H9 (cell line): ENCODE measurements at regions not wholly inside any gene's neighbourhood (a gene's known extent, or its start where the extent isn't known, plus 50 kb on each side); places are given as distances from the start of the nearest gene placed in this dataset.

Source experiments
- DNase-seq: peaks from one replicate; pipeline ENCODE4 v3.0.0-alpha.2; 2017
- H2AFZ ChIP-seq: one replicate; pipeline ENCODE4 v1.6.1; 2013; ENCODE audit warnings: mild to moderate bottlenecking, low read length, control low read depth, moderate library complexity
- H2AK5ac ChIP-seq: 2 replicates; pipeline ENCODE4 v1.6.1; 2013; ENCODE audit warnings: low read length, control low read depth, mixed read lengths; ENCODE audit not compliant: insufficient read length
- H2BK120ac ChIP-seq: one replicate; pipeline ENCODE4 v1.6.1; 2013; ENCODE audit warnings: low read depth, mild to moderate bottlenecking, low read length, control low read depth, inconsistent platforms; ENCODE audit not compliant: poor library complexity, severe bottlenecking
- H2BK12ac ChIP-seq: 2 replicates; pipeline ENCODE4 v1.6.1; 2013; ENCODE audit warnings: low read length, control low read depth, mixed read lengths, low read depth; ENCODE audit not compliant: insufficient read length
- H2BK15ac ChIP-seq: 2 replicates; pipeline ENCODE4 v1.6.1; 2013; ENCODE audit warnings: low read depth, low read length, control low read depth
- H2BK20ac ChIP-seq: one replicate; pipeline ENCODE4 v1.6.1; 2013; ENCODE audit warnings: low read depth, mild to moderate bottlenecking, low read length, control low read depth, inconsistent platforms; ENCODE audit not compliant: poor library complexity, severe bottlenecking
- H2BK5ac ChIP-seq: 2 replicates; pipeline ENCODE4 v1.6.1; 2013; ENCODE audit warnings: low read length, control low read depth, mixed read lengths; ENCODE audit not compliant: insufficient read length
- H3K14ac ChIP-seq: 2 replicates; pipeline ENCODE4 v1.6.1; 2013; ENCODE audit warnings: low read length, control low read depth; ENCODE audit not compliant: insufficient read depth
- H3K18ac ChIP-seq: 2 replicates; pipeline ENCODE4 v1.6.1; 2013; ENCODE audit warnings: low read depth, mild to moderate bottlenecking, mixed read lengths, low read length, control low read depth; ENCODE audit not compliant: insufficient read length
- H3K23ac ChIP-seq: 2 replicates; pipeline ENCODE4 v1.6.1; 2013; ENCODE audit warnings: low read length, control low read depth, mixed read lengths, low read depth; ENCODE audit not compliant: insufficient read length
- H3K23me2 ChIP-seq: 2 replicates; pipeline ENCODE4 v1.6.1; 2013; ENCODE audit warnings: low read depth, mild to moderate bottlenecking, mixed read lengths, low read length, control low read depth; ENCODE audit not compliant: insufficient read length, poor library complexity, severe bottlenecking
- H3K27ac ChIP-seq: 2 replicates; pipeline ENCODE4 v1.5.1; 2013; ENCODE audit warnings: low read length, control low read depth, mixed read lengths, low read depth; ENCODE audit not compliant: insufficient read length
- H3K27me3 ChIP-seq: 2 replicates; pipeline ENCODE4 v1.6.1; 2013; ENCODE audit warnings: low read length, control low read depth, inconsistent platforms; ENCODE audit not compliant: insufficient read depth
- H3K4ac ChIP-seq: 2 replicates; pipeline ENCODE4 v1.6.1; 2013; ENCODE audit warnings: low read depth, mild to moderate bottlenecking, control low read depth, inconsistent platforms, low read length, moderate library complexity
- H3K4me1 ChIP-seq: 2 replicates; pipeline ENCODE4 v1.6.1; 2013; ENCODE audit warnings: low read length, control low read depth, inconsistent platforms; ENCODE audit not compliant: insufficient read depth
- H3K4me2 ChIP-seq: 2 replicates; pipeline ENCODE4 v1.6.1; 2013; ENCODE audit warnings: low read length, control low read depth, mixed read lengths; ENCODE audit not compliant: insufficient read length, insufficient read depth
- H3K56ac ChIP-seq: 2 replicates; pipeline ENCODE4 v1.6.1; 2013; ENCODE audit warnings: low read depth, mild to moderate bottlenecking, mixed read lengths, low read length, control low read depth; ENCODE audit not compliant: insufficient read length
- H3K79me1 ChIP-seq: 2 replicates; pipeline ENCODE4 v1.6.1; 2013; ENCODE audit warnings: low read depth, mild to moderate bottlenecking, moderate library complexity, low read length, control low read depth, inconsistent platforms; ENCODE audit not compliant: insufficient read depth, poor library complexity, severe bottlenecking
- H3K79me2 ChIP-seq: 2 replicates; pipeline ENCODE4 v1.6.1; 2013; ENCODE audit warnings: low read length, control low read depth, inconsistent platforms; ENCODE audit not compliant: insufficient read depth
- H3K9ac ChIP-seq: 2 replicates; pipeline ENCODE4 v1.6.1; 2013; ENCODE audit warnings: low read length, control low read depth, mixed read lengths; ENCODE audit not compliant: insufficient read length; ENCODE audit errors: extremely low read depth
- H3K9me3 ChIP-seq: one replicate; pipeline ENCODE4 v1.6.1; 2013; ENCODE audit warnings: low read depth, low read length, inconsistent platforms; ENCODE audit not compliant: control insufficient read depth
- H3T11ph ChIP-seq: one replicate; pipeline ENCODE4 v1.6.1; 2013; ENCODE audit warnings: mild to moderate bottlenecking, low read length, control low read depth, inconsistent platforms
- H4K20me1 ChIP-seq: one replicate; pipeline ENCODE4 v1.6.1; 2013; ENCODE audit not compliant: control insufficient read depth, insufficient read length, insufficient read depth
- H4K5ac ChIP-seq: 2 replicates; pipeline ENCODE4 v1.6.1; 2013; ENCODE audit warnings: low read depth, mild to moderate bottlenecking, mixed read lengths, low read length, control low read depth; ENCODE audit not compliant: insufficient read length
- H4K8ac ChIP-seq: replicated peaks from 2 replicates; pipeline ENCODE4 v1.6.1; 2013; ENCODE audit warnings: low read length, control low read depth, mixed read lengths, low read depth; ENCODE audit not compliant: insufficient read length
- H4K91ac ChIP-seq: 2 replicates; pipeline ENCODE4 v1.6.1; 2013; ENCODE audit warnings: low read depth, mild to moderate bottlenecking, moderate library complexity, mixed read lengths, low read length, control low read depth; ENCODE audit not compliant: insufficient read length
- H3K27ac Mint-ChIP-seq, 3 experiments: 2 replicates in 2 of 3; 3 replicates in 1 of 3; pipeline ENCODE4 v1.8.0; 2020 to 2021; ENCODE audit warnings: mixed read lengths in 3 of 3, mild to moderate bottlenecking in 1 of 3, moderate library complexity in 1 of 3
- H3K27me3 Mint-ChIP-seq: 2 replicates; pipeline ENCODE4 v1.8.0; 2021; ENCODE audit warnings: low read depth, mild to moderate bottlenecking, moderate library complexity, mixed read lengths
- H3K36me3 Mint-ChIP-seq, 3 experiments: 2 replicates in 2 of 3; 3 replicates in 1 of 3; pipeline ENCODE4 v1.8.0; 2020 to 2021; ENCODE audit warnings: low read depth in 3 of 3, mixed read lengths in 3 of 3; ENCODE audit not compliant: insufficient read depth in 1 of 3
- H3K4me1 Mint-ChIP-seq, 2 experiments: 2 replicates each; pipeline ENCODE4 v1.8.0; 2020; ENCODE audit warnings: mixed read lengths in 2 of 2
- H3K4me3 Mint-ChIP-seq, 2 experiments: 2 replicates in 1 of 2; 3 replicates in 1 of 2; pipeline ENCODE4 v1.8.0; 2020 to 2021; ENCODE audit warnings: mild to moderate bottlenecking in 2 of 2, mixed read lengths in 2 of 2, moderate library complexity in 1 of 2
- H3K9me3 Mint-ChIP-seq, 2 experiments: 2 replicates in 1 of 2; 3 replicates in 1 of 2; pipeline ENCODE4 v1.8.0; 2020; ENCODE audit warnings: mild to moderate bottlenecking in 2 of 2, mixed read lengths in 2 of 2, moderate library complexity in 1 of 2
- CTCF ChIP-seq: fragments of 200-600 bp; sonication (generic); conservative IDR thresholded peaks from 3 replicates; pipeline ENCODE4 v1.8.0; 2021; ENCODE audit warnings: antibody characterized with exemption, mild to moderate bottlenecking
- WGBS: extraction: QIAGEN DNeasy Blood & Tissue Kit; methylation state at CpG from one replicate; pipeline ENCODE4 v1.1.7; 2013; ENCODE audit warnings: missing lambda C conversion rate, low lambda C conversion rate, mixed read lengths; ENCODE audit not compliant: insufficient read length; ENCODE audit errors: extremely low coverage; 5-methylcytosine and 5-hydroxymethylcytosine counted together

DNA sequence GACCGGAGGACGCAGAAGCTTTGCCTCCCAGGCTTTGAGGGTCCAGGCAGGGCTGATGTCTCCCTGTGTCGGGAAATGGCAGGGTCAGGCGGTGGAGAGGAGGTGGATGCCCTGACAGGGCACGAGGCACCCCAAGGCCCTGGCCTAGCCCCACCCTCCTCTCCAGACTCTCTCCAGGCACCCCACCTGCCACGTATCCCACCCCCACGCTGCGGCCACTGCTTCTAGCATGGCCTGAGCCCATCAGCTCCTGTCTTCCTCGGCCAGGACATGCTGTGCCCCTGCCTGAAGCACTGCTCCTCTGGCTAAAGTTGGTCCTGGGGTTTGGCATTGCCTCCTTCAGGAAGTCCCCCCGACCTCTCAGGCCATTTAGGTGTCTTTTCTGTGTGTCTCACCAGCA lies 64.2 kb upstream of the RXRA start:
- H3K27ac Mint-ChIP-seq = peak overlapping the region in 1 of 3 experiments; percentile 24; a peak in 2 of 7 replicates
- Histone ChIP-seq H3K4ac (no peak overlapping the region), H3K56ac (no peak overlapping the region), H3K4me1 (no peaks in the 10 kb centered on the region), H3K14ac (no peak overlapping the region), H2BK12ac (no peak overlapping the region), H4K20me1 (no peaks in the 10 kb centered on the region), H3K4me2 (no peak overlapping the region), H3T11ph (no peak overlapping the region), H2BK120ac (no peak overlapping the region), H4K8ac (no peak overlapping the region), H3K79me2 (no peaks in the 10 kb centered on the region), H3K79me1 (no peaks in the 10 kb centered on the region), H4K5ac (no peak overlapping the region), H3K23me2 (no peaks in the 10 kb centered on the region), H3K27ac (no peak overlapping the region), H2BK5ac (no peak overlapping the region), H3K18ac (no peak overlapping the region), H4K91ac (no peak overlapping the region), H3K23ac (no peak overlapping the region), H3K9me3 (no peaks in the 10 kb centered on the region), H3K9ac (no peak overlapping the region), H2BK20ac (no peak overlapping the region), H2AFZ (no peak overlapping the region), H3K27me3 (no peaks in the 10 kb centered on the region), H2AK5ac (no peak overlapping the region), H2BK15ac (no peak overlapping the region)
- no peak overlapping the region for H3K4me3 Mint-ChIP-seq
- no CpG with 5 or more reads among the region's 10 CpGs for WGBS
- H3K4me1 Mint-ChIP-seq = peaks cover 0 to 4% of the 10 kb centered on the region in 2 experiments; a peak in 1 of 4 replicates
- TF ChIP-seq CTCF = no peak
- no peaks in the 10 kb centered on the region; a peak in 1 of 5 replicates for H3K9me3 Mint-ChIP-seq
- H3K36me3 Mint-ChIP-seq = no peaks in the 10 kb centered on the region
- no peak for DNase-seq
- H3K27me3 Mint-ChIP-seq = peaks cover 2% of the 10 kb centered on the region; the same call in 1 of the 2 replicates
